Panc1 (cell line): ENCODE measurements at regions not wholly inside any gene's neighbourhood (a gene's known extent, or its start where the extent isn't known, plus 50 kb on each side); places are given as distances from the start of the nearest gene placed in this dataset.

ENCODE experiments used
- ATAC-seq: fragments of 200-7000 bp; cut with Tn5 transposase; 2 replicates; pipeline ENCODE4 v1.9.1; 2020; ENCODE audit warnings: mild to moderate bottlenecking, moderate library complexity
- BruUV-seq: library from RNA; stranded (reverse); fragments of 400-500 nt; replicated peaks from 2 replicates; lab custom pipeline; 2021; lab: Mats Ljungman, UMichigan
- CTCF ChIA-PET: fragments of 300-600 bp; sonication (Branson Sonifier 250); formaldehyde crosslinking; loops from one replicate; lab custom pipeline; 2022; ENCODE audit warnings: antibody characterized with exemption; lab: Charles Lee
- POLR2A ChIA-PET: fragments of 300-600 bp; sonication (Branson Sonifier 250); formaldehyde crosslinking; loops from one replicate; lab custom pipeline; 2022; ENCODE audit warnings: antibody characterized with exemption; lab: Charles Lee
- DNase-seq: peaks from one replicate; pipeline ENCODE4 v3.0.0-alpha.2; 2010; ENCODE audit warnings: low read depth, low spot score
- H3K27ac ChIP-seq: 2 replicates; pipeline ENCODE4 v1.5.1; 2011; ENCODE audit warnings: mild to moderate bottlenecking, low read length, inconsistent platforms
- H3K27me3 ChIP-seq: fragments of 200-500 bp; sonication (Bioruptor generic); 2 replicates; pipeline ENCODE4 v1.6.0; 2014; ENCODE audit warnings: low read length, inconsistent platforms; ENCODE audit not compliant: control insufficient read depth, insufficient read depth
- H3K36me3 ChIP-seq: fragments of 200-500 bp; sonication (Bioruptor generic); 2 replicates; pipeline ENCODE4 v1.5.1; 2014; ENCODE audit warnings: inconsistent platforms, mild to moderate bottlenecking, low read length, moderate library complexity; ENCODE audit not compliant: control insufficient read depth, insufficient read depth
- H3K4me1 ChIP-seq: 2 replicates; pipeline ENCODE4 v1.5.1; 2011; ENCODE audit warnings: inconsistent platforms, mild to moderate bottlenecking, low read length, moderate library complexity; ENCODE audit not compliant: control insufficient read depth, insufficient read depth
- H3K4me3 ChIP-seq, 2 experiments: 2 replicates each; pipeline ENCODE4 v1.5.1; 2011 to 2012; ENCODE audit warnings: low read depth in 2 of 2, low read length in 2 of 2, mild to moderate bottlenecking in 2 of 2, inconsistent platforms in 1 of 2, moderate library complexity in 1 of 2
- H3K9me3 ChIP-seq: fragments of 200-500 bp; sonication (Bioruptor generic); 2 replicates; pipeline ENCODE4 v1.5.1; 2014; ENCODE audit warnings: low read depth, mild to moderate bottlenecking, inconsistent platforms, low read length, moderate library complexity; ENCODE audit not compliant: control insufficient read depth, insufficient read depth
- CTCF ChIP-seq: fragments of 450-650 bp; IDR thresholded peaks from 2 replicates; pipeline ENCODE4 v1.5.1; 2017; ENCODE audit warnings: mild to moderate bottlenecking
- POLR2AphosphoS5 ChIP-seq: IDR thresholded peaks from 2 replicates; pipeline ENCODE4 v1.6.1; 2012; ENCODE audit warnings: mild to moderate bottlenecking, low read depth, low read length, moderate library complexity
- REST ChIP-seq, 2 experiments: IDR thresholded peaks; 2 replicates each; pipeline ENCODE4 v1.6.1; 2011 to 2012; ENCODE audit warnings: low read depth in 2 of 2, control low read depth in 1 of 2, low read length in 1 of 2, mild to moderate bottlenecking in 1 of 2, moderate library complexity in 1 of 2; ENCODE audit not compliant: insufficient read depth in 1 of 2
- SIN3A ChIP-seq: IDR thresholded peaks from 2 replicates; pipeline ENCODE4 v1.6.1; 2012; ENCODE audit warnings: low read depth, mild to moderate bottlenecking, low read length, moderate library complexity, borderline replicate concordance; ENCODE audit not compliant: insufficient read depth
- TCF7L2 ChIP-seq: IDR thresholded peaks from 2 replicates; pipeline ENCODE4 v1.6.1; 2011; ENCODE audit warnings: mild to moderate bottlenecking, low read depth, low read length, inconsistent platforms
- in situ Hi-C: cut with HindIII; loops from 2 replicates; pipeline ENCODE4 v1.10.0; 2016; ENCODE audit warnings: low sequenced_read_pairs, low pct_unique_long_range_greater_than_20kb
- intact Hi-C: fragments of 100-400 bp; cut with micrococcal nuclease; formaldehyde crosslinking; loops from one replicate; pipeline ENCODE4 v1.10.0; 2022; ENCODE audit not compliant: unreplicated experiment

GRCh38 chr18:76264198-76264875 lies 230.7 kb downstream of the ZNF516 start:
- ChIA-PET CTCF (no interaction called here), POLR2A (no interaction called here)
- Histone ChIP-seq H3K36me3 (no peaks in the 10 kb centered on the region), H3K4me3 (no peak overlapping the region), H3K27ac (no peak overlapping the region), H3K9me3 (no peaks in the 10 kb centered on the region), H3K4me1 (no peaks in the 10 kb centered on the region), H3K27me3 (peaks cover 18% of the 10 kb centered on the region)
- intact Hi-C loops (no loop called here), in situ Hi-C loops (no loop called here)
- TF ChIP-seq REST (IDR thresholded peaks at IDR 0.05; ENCODE audit: insufficient read depth in 1 of 2, low read depth in 2 of 2, low read length in 1 of 2) = no peak
- TF ChIP-seq POLR2AphosphoS5 = no peak
- TF ChIP-seq SIN3A = no peak
- no peak for TF ChIP-seq TCF7L2
- TF ChIP-seq CTCF = no peak
- no peak for ATAC-seq
- BruUV-seq = no TSS peak
- no peak for DNase-seq

- no peak overlapping the region for H3K27ac ChIP-seq
- POLR2A ChIA-PET = no interaction called here
- no peak for DNase-seq
- no peak overlapping the region for H3K4me3 ChIP-seq
- no peaks in the 10 kb centered on the region for H3K36me3 ChIP-seq
- intact Hi-C loops = no loop called here
- TF ChIP-seq SIN3A (no peak), REST (IDR thresholded peaks at IDR 0.05; ENCODE audit: insufficient read depth in 1 of 2, low read depth in 2 of 2, low read length in 1 of 2) (no peak), CTCF (no peak), POLR2AphosphoS5 (no peak), TCF7L2 (no peak)
- in situ Hi-C loops = no loop called here
- no peaks in the 10 kb centered on the region for H3K9me3 ChIP-seq
- H3K27me3 ChIP-seq = peaks cover 25% of the 10 kb centered on the region
- no peak for ATAC-seq
- BruUV-seq = no TSS peak
- CTCF ChIA-PET = interaction anchor here (0.8 kb wide), 1 partner anchor 439 kb away, joined by 4 read pairs; no protein-coding TSS in a partner anchor
- no peaks in the 10 kb centered on the region for H3K4me1 ChIP-seq
Measured at GRCh38 chr18:76263046-76264005, 231.7 kb downstream of the ZNF516 start.
